Colonic mucosa (tissue), 4 donors: ENCODE measurements at regions not wholly inside any gene's neighbourhood (a gene's known extent, or its start where the extent isn't known, plus 50 kb on each side); places are given as distances from the start of the nearest gene placed in this dataset.

Experiments used
- DNase-seq: peaks from one replicate; pipeline ENCODE4 v3.0.0-alpha.2; 2020
- H3K27ac ChIP-seq: fragments of 200-600 bp; one replicate; pipeline ENCODE4 v1.8.0; 2021
- H3K27me3 ChIP-seq: fragments of 200-600 bp; one replicate; pipeline ENCODE4 v1.8.0; 2021
- H3K36me3 ChIP-seq: fragments of 200-600 bp; one replicate; pipeline ENCODE4 v1.8.0; 2021
- H3K4me1 ChIP-seq: fragments of 200-600 bp; one replicate; pipeline ENCODE4 v1.8.0; 2021; ENCODE audit warnings: mild to moderate bottlenecking
- H3K4me3 ChIP-seq: fragments of 200-600 bp; one replicate; pipeline ENCODE4 v1.8.0; 2021
- H3K9ac ChIP-seq, 2 donors: one replicate each; pipeline ENCODE4 v1.7.0; 2013; ENCODE audit warnings: control low read depth in 2 of 2, low read depth in 2 of 2, low read length in 2 of 2
- H3K9me3 ChIP-seq: fragments of 200-600 bp; one replicate; pipeline ENCODE4 v1.8.0; 2021
- CTCF ChIP-seq: fragments of 200-600 bp; IDR thresholded peaks from one replicate; pipeline ENCODE4 v1.8.0; 2022; ENCODE audit warnings: antibody characterized with exemption, mild to moderate bottlenecking
- intact Hi-C: fragments of 100-400 bp; cut with DNase I; formaldehyde crosslinking; loops from one replicate; pipeline ENCODE4 v1.14.1; 2022
- donor health status: healthy.
- donor health status: DM: no; HTN: no; CAD: no.
- donor health status: DM: no; HTN: no; CAD: no.

- H3K36me3 ChIP-seq: no peaks in the 10 kb centered on the region
- no peaks in the 10 kb centered on the region for H3K9me3 ChIP-seq
- no peak overlapping the region for H3K27ac ChIP-seq
- H3K9ac ChIP-seq: no peak overlapping the region
- H3K4me1 ChIP-seq: peaks cover 5% of the 10 kb centered on the region
- intact Hi-C loops: no loop called here
- DNase-seq: peak; percentile 41
- TF ChIP-seq CTCF: peak; percentile 36
- no peaks in the 10 kb centered on the region for H3K27me3 ChIP-seq
- no peak overlapping the region for H3K4me3 ChIP-seq
These were observed 103.2 kb upstream of the FOXP4 start for GRCh38 chr6:41442800-41443501.

- H3K27ac ChIP-seq: no peak overlapping the region
- no peaks in the 10 kb centered on the region for H3K27me3 ChIP-seq
- H3K9ac ChIP-seq: no peak overlapping the region
- intact Hi-C loops: no loop called here
- DNase-seq: no peak
- peaks cover 5% of the 10 kb centered on the region for H3K4me1 ChIP-seq
- TF ChIP-seq CTCF: no peak
- no peak overlapping the region for H3K4me3 ChIP-seq
- H3K36me3 ChIP-seq: no peaks in the 10 kb centered on the region
- H3K9me3 ChIP-seq: no peaks in the 10 kb centered on the region
These were observed 102.3 kb upstream of the FOXP4 start for GRCh38 chr6:41443616-41444525.

GRCh38 chr6:41445261-41445660 is 100.9 kb upstream of the FOXP4 start:
- intact Hi-C loops: no loop called here
- no peaks in the 10 kb centered on the region for H3K27me3 ChIP-seq
- no peak overlapping the region for H3K4me3 ChIP-seq
- no peaks in the 10 kb centered on the region for H3K36me3 ChIP-seq
- H3K9ac ChIP-seq: no peak overlapping the region
- TF ChIP-seq CTCF: no peak
- H3K27ac ChIP-seq: no peak overlapping the region
- no peaks in the 10 kb centered on the region for H3K9me3 ChIP-seq
- no peak for DNase-seq
- H3K4me1 ChIP-seq: peaks cover 16% of the 10 kb centered on the region

- no peak for DNase-seq
- peaks cover 16% of the 10 kb centered on the region for H3K4me1 ChIP-seq
- H3K9ac ChIP-seq: no peak overlapping the region
- no peak overlapping the region for H3K27ac ChIP-seq
- TF ChIP-seq CTCF: no peak
- no peaks in the 10 kb centered on the region for H3K27me3 ChIP-seq
- no peaks in the 10 kb centered on the region for H3K9me3 ChIP-seq
- intact Hi-C loops: no loop called here
- no peak overlapping the region for H3K4me3 ChIP-seq
- no peaks in the 10 kb centered on the region for H3K36me3 ChIP-seq
These were observed 100.0 kb upstream of the FOXP4 start for GRCh38 chr6:41446132-41446531.

GRCh38 chr6:41446907-41447545 is 99.2 kb upstream of the FOXP4 start:
- Histone ChIP-seq H3K36me3 (no peaks in the 10 kb centered on the region), H3K27me3 (no peaks in the 10 kb centered on the region), H3K4me1 (peaks cover 16% of the 10 kb centered on the region), H3K9me3 (no peaks in the 10 kb centered on the region), H3K9ac (no peak overlapping the region), H3K4me3 (no peak overlapping the region), H3K27ac (no peak overlapping the region)
- DNase-seq: no peak
- no peak for TF ChIP-seq CTCF
- intact Hi-C loops: no loop called here
